Activated CD8-positive, alpha-beta T cell treated with anti-CD3 and anti-CD28 coated beads for 36 hours (primary cell): ENCODE measurements at regions not wholly inside any gene's neighbourhood (a gene's known extent, or its start where the extent isn't known, plus 50 kb on each side); places are given as distances from the start of the nearest gene placed in this dataset.

Source experiments
- ATAC-seq: fragments of 200-7000 bp; cut with Tn5 transposase; one replicate; pipeline ENCODE4 v1.10.0; 2021; ENCODE audit warnings: mild to moderate bottlenecking, moderate library complexity
- CTCF ChIA-PET: fragments of 350-600 bp; sonication (Branson Sonifier 250); formaldehyde crosslinking; loops from one replicate; lab custom pipeline; 2021; ENCODE audit warnings: antibody characterized with exemption; lab: Charles Lee
- POLR2A ChIA-PET: fragments of 350-600 bp; sonication (Branson Sonifier 250); formaldehyde crosslinking; loops from one replicate; lab custom pipeline; 2021; ENCODE audit warnings: antibody characterized with exemption; lab: Charles Lee
- DNase-seq: peaks from one replicate; pipeline ENCODE4 v3.0.0-alpha.2; 2020
- H3K27ac Mint-ChIP-seq: one replicate; pipeline ENCODE4 v1.8.0; 2021; ENCODE audit warnings: mild to moderate bottlenecking, mixed read lengths
- H3K27me3 Mint-ChIP-seq: one replicate; pipeline ENCODE4 v1.8.0; 2021; ENCODE audit warnings: mixed read lengths
- H3K36me3 Mint-ChIP-seq: one replicate; pipeline ENCODE4 v1.8.0; 2021; ENCODE audit warnings: low read depth, mixed read lengths
- H3K4me1 Mint-ChIP-seq: one replicate; pipeline ENCODE4 v1.8.0; 2021; ENCODE audit warnings: low read depth, mixed read lengths
- H3K4me3 Mint-ChIP-seq: one replicate; pipeline ENCODE4 v1.8.0; 2021; ENCODE audit warnings: mild to moderate bottlenecking, moderate library complexity, mixed read lengths
- H3K9me3 Mint-ChIP-seq: one replicate; pipeline ENCODE4 v1.8.0; 2021; ENCODE audit warnings: mixed read lengths
- intact Hi-C: fragments of 100-400 bp; cut with micrococcal nuclease; formaldehyde crosslinking; loops from one replicate; pipeline ENCODE4 v1.10.0; 2022
- TF ChIP-seq, protein P1 (sequence below): fragments of 200-600 bp; IDR thresholded peaks from one replicate; pipeline ENCODE4 v1.8.0; 2022; ENCODE audit warnings: antibody characterized with exemption, mild to moderate bottlenecking

DNA sequence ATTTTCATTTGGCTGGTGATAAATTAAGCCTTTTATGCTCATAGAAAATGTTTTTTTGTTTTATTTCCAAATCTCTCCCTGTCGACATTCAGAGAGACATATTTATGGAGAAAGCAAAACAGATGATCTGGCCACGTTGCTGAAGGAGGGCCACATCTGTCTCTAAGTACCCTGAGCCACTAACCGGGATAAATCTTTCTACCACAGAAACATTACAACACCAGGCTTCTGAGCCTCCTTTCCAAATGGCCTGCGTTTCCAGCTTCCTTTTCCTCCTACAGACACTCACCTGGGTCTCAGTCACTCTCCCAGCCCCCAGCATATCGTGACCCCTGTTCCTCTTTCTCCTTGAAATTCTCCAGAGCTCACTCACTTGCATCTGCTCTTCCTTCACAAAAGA lies 161.0 kb downstream of the ARRDC4 start:
- Mint-ChIP-seq H3K27me3 (no peaks in the 10 kb centered on the region), H3K36me3 (no peaks in the 10 kb centered on the region), H3K4me1 (no peaks in the 10 kb centered on the region), H3K9me3 (peaks cover 2% of the 10 kb centered on the region), H3K4me3 (no peak overlapping the region), H3K27ac (no peak overlapping the region)
- CTCF ChIA-PET, result no interaction called here
- DNase-seq, result no peak
- ATAC-seq, result no peak
- intact Hi-C loops, result no loop called here
- TF ChIP-seq, protein P1, sequence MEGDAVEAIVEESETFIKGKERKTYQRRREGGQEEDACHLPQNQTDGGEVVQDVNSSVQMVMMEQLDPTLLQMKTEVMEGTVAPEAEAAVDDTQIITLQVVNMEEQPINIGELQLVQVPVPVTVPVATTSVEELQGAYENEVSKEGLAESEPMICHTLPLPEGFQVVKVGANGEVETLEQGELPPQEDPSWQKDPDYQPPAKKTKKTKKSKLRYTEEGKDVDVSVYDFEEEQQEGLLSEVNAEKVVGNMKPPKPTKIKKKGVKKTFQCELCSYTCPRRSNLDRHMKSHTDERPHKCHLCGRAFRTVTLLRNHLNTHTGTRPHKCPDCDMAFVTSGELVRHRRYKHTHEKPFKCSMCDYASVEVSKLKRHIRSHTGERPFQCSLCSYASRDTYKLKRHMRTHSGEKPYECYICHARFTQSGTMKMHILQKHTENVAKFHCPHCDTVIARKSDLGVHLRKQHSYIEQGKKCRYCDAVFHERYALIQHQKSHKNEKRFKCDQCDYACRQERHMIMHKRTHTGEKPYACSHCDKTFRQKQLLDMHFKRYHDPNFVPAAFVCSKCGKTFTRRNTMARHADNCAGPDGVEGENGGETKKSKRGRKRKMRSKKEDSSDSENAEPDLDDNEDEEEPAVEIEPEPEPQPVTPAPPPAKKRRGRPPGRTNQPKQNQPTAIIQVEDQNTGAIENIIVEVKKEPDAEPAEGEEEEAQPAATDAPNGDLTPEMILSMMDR, result no peak
- POLR2A ChIA-PET, result no interaction called here

DNA sequence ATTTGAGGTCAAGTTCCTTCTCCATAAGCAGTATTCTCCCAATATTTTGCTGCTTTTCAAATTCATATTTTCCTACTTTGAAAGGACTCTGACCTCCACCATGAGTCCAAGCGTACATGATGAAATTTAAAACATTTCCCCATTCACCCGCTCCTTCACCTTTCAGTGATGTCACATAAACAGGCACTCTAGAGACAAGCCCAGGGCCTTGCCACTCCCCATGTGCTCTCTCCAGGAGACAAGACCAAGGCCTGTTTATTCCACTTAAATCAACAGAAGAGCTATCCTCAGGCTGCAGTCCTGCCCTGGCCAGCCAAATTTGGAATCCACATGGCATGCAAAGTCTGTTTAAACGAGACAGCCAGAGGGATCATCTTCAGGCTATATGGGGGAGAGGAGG lies 161.5 kb downstream of the ARRDC4 start:
- intact Hi-C loops, result no loop called here
- no peak overlapping the region for H3K27ac Mint-ChIP-seq
- H3K9me3 Mint-ChIP-seq, result peaks cover 2% of the 10 kb centered on the region

DNA sequence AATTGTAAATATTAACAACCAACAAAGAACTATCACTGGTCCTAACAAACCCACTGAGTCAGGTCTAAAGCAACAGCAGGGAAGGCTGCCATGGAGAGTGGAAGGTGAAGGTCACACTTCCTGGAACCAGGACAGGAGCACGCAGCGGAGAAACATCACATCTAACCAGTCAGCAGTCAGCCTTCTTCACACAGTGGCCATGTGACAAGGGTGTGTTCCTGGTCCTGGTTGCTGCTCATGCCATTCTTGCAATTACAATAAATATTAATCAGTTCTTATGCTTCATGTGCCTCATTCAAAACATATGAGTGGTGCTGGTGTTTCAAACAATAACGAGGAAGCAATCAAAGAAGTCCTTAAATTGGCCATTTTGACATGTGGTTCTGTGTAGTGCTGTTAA lies 162.8 kb downstream of the ARRDC4 start:
- ChIA-PET POLR2A (no interaction called here), CTCF (no interaction called here)
- Mint-ChIP-seq H3K4me1 (no peaks in the 10 kb centered on the region), H3K4me3 (no peak overlapping the region), H3K9me3 (no peaks in the 10 kb centered on the region), H3K27me3 (no peaks in the 10 kb centered on the region), H3K27ac (no peak overlapping the region), H3K36me3 (no peaks in the 10 kb centered on the region)
- no peak for DNase-seq
- no peak for ATAC-seq
- TF ChIP-seq, protein P1, result no peak
- intact Hi-C loops, result no loop called here

More for the DNA sequence above, 161.5 kb downstream of the ARRDC4 start:
- ATAC-seq (no peak), DNase-seq (no peak)
- no peaks in the 10 kb centered on the region for H3K27me3 Mint-ChIP-seq
- H3K4me3 Mint-ChIP-seq, result no peak overlapping the region
- POLR2A ChIA-PET, result no interaction called here
- H3K4me1 Mint-ChIP-seq, result no peaks in the 10 kb centered on the region
- CTCF ChIA-PET, result no interaction called here
- H3K36me3 Mint-ChIP-seq, result no peaks in the 10 kb centered on the region
- TF ChIP-seq, protein P1, result no peak

DNA sequence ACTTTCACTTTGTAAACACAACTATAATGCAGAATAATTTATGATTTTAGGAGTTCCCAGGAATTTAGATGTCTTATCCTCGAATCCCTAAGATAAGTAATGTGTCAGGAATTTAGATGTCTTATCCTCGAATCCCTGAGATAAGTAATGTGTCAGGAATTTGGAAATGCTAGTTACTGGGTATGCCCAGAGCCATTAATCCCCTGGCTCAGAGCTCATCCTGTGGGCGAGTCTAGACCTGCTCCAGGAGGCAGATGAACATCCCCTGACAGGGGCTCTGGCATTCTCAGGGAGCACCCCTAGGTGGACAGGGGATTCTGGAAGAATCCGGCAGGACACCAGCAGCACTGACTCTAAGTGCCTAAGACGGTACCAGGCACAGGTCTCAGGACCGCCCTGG lies 163.3 kb downstream of the ARRDC4 start:
- intact Hi-C loops, result no loop called here
- no peak overlapping the region for H3K4me3 Mint-ChIP-seq
- DNase-seq (no peak), ATAC-seq (no peak)
- no peak overlapping the region for H3K27ac Mint-ChIP-seq
- no peaks in the 10 kb centered on the region for H3K9me3 Mint-ChIP-seq
- ChIA-PET POLR2A (no interaction called here), CTCF (no interaction called here)
- no peaks in the 10 kb centered on the region for H3K27me3 Mint-ChIP-seq
- no peaks in the 10 kb centered on the region for H3K36me3 Mint-ChIP-seq
- no peaks in the 10 kb centered on the region for H3K4me1 Mint-ChIP-seq
- TF ChIP-seq, protein P1, result no peak

DNA sequence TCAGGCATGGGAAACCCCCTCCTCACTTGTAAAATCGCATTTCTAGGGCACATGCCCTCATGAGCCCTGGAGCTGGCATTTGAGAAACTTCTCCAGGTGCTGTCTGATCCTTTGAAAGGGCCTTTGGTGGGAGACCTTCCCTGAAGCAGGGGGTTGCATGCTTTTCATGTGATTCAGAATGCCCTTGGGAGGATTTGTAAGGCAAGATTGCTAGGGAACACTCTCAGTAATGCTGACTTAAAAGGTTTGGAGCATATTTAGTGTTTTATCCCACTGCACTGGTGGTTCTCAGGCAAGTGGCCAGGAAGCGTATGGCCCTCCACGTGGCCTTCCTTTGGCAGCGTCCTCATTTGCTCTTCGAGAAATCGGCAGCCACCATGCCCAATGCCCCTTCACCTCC lies 164.1 kb downstream of the ARRDC4 start:
- no peak overlapping the region for H3K27ac Mint-ChIP-seq
- POLR2A ChIA-PET, result no interaction called here
- ATAC-seq (no peak), DNase-seq (no peak)
- no peaks in the 10 kb centered on the region for H3K27me3 Mint-ChIP-seq
- no peaks in the 10 kb centered on the region for H3K9me3 Mint-ChIP-seq
- intact Hi-C loops, result no loop called here
- CTCF ChIA-PET, result no interaction called here
- no peaks in the 10 kb centered on the region for H3K36me3 Mint-ChIP-seq
- TF ChIP-seq, protein P1, result no peak
- no peak overlapping the region for H3K4me3 Mint-ChIP-seq
- no peaks in the 10 kb centered on the region for H3K4me1 Mint-ChIP-seq
